ENCODE measurements at regions not wholly inside any gene's neighbourhood (a gene's known extent, or its start where the extent isn't known, plus 50 kb on each side); places are given as distances from the start of the nearest gene placed in this dataset.

DNA sequence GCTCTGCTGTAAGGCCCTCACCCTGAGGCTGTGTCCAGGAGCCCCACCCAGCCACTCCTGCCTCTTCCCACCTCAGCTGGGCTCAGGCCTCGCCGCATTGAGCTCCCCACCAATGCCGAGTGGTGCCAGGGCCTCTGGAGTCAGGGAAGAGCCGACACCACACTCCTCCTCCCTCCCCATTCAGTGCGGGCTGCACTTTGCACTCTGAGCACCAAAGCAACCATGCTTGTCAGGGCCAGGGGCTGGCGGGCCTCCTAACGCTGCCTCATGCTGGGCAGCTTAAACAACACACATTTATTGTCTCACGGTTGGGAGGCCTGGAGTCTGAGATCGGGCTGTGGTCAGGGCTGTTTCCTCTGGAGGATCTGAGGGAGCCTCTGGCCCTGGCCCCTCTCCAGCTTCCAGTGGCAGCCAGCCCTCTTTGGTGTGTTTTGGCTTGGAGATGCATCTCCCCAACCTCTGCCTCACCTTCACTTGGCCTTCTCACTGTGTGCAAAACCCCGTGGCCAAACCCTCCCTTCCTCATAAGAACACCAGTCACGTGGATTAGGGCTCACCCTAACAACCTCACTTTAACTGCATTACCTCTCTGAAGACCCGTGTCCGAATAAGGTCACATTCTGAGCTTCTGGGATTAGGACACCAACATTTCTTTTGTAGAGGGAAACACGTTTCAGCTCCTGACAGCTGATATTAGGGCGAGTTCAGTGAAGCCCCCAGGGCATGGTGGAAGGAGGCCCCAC is 157.8 kb downstream of the MED10 start:
- Histone ChIP-seq H2AFZ (ENCODE audit: low read length) (no peak overlapping the region), H3K4me3 (ENCODE audit: insufficient read depth, low read length) (no peak overlapping the region), H3K27me3 (ENCODE audit: insufficient read depth, low read length) (no peaks in the 10 kb centered on the region), H3K4me2 (ENCODE audit: insufficient read depth, low read length) (no peak overlapping the region), H3K4me1 (ENCODE audit: insufficient read depth, low read length) (no peaks in the 10 kb centered on the region), H3K9me3 (ENCODE audit: low read depth, low read length) (no peaks in the 10 kb centered on the region), H3K27ac (ENCODE audit: low read depth, low read length) (no peak overlapping the region), H3K79me2 (ENCODE audit: insufficient read depth, low read length) (no peaks in the 10 kb centered on the region), H3K36me3 (ENCODE audit: insufficient read depth, low read length) (no peaks in the 10 kb centered on the region), H4K20me1 (ENCODE audit: insufficient read depth, low read length) (no peaks in the 10 kb centered on the region)
- no peak for DNase-seq (ENCODE audit: insufficient read length, low spot score, missing footprints)
- TF ChIP-seq, protein P1, sequence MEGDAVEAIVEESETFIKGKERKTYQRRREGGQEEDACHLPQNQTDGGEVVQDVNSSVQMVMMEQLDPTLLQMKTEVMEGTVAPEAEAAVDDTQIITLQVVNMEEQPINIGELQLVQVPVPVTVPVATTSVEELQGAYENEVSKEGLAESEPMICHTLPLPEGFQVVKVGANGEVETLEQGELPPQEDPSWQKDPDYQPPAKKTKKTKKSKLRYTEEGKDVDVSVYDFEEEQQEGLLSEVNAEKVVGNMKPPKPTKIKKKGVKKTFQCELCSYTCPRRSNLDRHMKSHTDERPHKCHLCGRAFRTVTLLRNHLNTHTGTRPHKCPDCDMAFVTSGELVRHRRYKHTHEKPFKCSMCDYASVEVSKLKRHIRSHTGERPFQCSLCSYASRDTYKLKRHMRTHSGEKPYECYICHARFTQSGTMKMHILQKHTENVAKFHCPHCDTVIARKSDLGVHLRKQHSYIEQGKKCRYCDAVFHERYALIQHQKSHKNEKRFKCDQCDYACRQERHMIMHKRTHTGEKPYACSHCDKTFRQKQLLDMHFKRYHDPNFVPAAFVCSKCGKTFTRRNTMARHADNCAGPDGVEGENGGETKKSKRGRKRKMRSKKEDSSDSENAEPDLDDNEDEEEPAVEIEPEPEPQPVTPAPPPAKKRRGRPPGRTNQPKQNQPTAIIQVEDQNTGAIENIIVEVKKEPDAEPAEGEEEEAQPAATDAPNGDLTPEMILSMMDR (IDR thresholded peaks at IDR 0.05; ENCODE audit: extremely low read depth, low read depth, low read length), result no peak

DNA sequence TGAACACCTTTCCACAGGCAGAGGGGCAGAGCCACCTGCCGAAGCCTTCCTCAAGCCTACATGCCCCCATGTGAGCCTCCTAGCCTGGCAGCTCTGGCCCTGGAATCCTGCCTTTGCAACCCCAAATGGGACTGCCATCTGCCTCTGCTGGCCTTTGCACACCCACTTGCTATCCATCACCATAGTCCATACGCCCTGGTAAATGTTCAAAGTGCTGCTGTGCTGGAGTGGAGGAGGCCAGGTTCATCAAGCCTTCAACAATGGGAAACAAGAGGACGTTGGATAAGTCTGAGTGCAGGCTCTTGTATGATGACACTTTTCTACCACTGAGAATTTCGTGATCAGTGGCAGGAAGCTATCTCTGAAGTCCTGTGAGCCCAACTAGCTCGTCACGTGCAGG is 159.8 kb downstream of the MED10 start:
- H3K9me3 ChIP-seq (ENCODE audit: low read depth, low read length), result no peaks in the 10 kb centered on the region
- H4K20me1 ChIP-seq (ENCODE audit: insufficient read depth, low read length), result no peaks in the 10 kb centered on the region
- no peaks in the 10 kb centered on the region for H3K4me1 ChIP-seq (ENCODE audit: insufficient read depth, low read length)
- H3K27ac ChIP-seq (ENCODE audit: low read depth, low read length), result no peak overlapping the region
- H3K4me2 ChIP-seq (ENCODE audit: insufficient read depth, low read length), result no peak overlapping the region
- H3K79me2 ChIP-seq (ENCODE audit: insufficient read depth, low read length), result no peaks in the 10 kb centered on the region
- H2AFZ ChIP-seq (ENCODE audit: low read length), result no peak overlapping the region
- no peak for DNase-seq (ENCODE audit: insufficient read length, low spot score, missing footprints)
- H3K36me3 ChIP-seq (ENCODE audit: insufficient read depth, low read length), result no peaks in the 10 kb centered on the region
- TF ChIP-seq, protein P1 (IDR thresholded peaks at IDR 0.05; ENCODE audit: extremely low read depth, low read depth, low read length), result no peak
- H3K4me3 ChIP-seq (ENCODE audit: insufficient read depth, low read length), result no peak overlapping the region
- H3K27me3 ChIP-seq (ENCODE audit: insufficient read depth, low read length), result no peaks in the 10 kb centered on the region

DNA sequence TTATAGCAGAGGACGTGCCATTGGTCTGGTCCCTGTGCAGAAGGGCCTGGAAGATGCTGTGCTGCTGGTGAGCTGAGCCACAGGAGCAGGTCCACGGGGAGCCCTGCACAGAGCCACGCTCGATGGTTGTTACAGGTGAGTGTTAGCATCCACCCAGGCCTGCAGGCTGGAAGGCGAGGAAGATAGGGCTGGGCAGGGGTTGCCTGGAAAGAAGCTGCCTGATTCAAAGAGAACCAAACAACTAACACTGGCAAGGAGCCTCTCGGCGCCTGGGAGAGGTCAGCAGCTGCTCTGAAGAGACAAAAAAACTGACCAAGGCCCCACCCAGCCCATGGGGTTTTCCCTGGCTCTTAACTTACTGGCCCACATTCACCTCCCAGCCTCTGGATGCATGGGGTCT is 160.2 kb downstream of the MED10 start:
- Histone ChIP-seq H3K79me2 (ENCODE audit: insufficient read depth, low read length) (no peaks in the 10 kb centered on the region), H3K9me3 (ENCODE audit: low read depth, low read length) (no peaks in the 10 kb centered on the region), H3K27me3 (ENCODE audit: insufficient read depth, low read length) (no peaks in the 10 kb centered on the region), H4K20me1 (ENCODE audit: insufficient read depth, low read length) (no peaks in the 10 kb centered on the region), H3K4me1 (ENCODE audit: insufficient read depth, low read length) (no peaks in the 10 kb centered on the region), H3K36me3 (ENCODE audit: insufficient read depth, low read length) (no peaks in the 10 kb centered on the region), H3K4me2 (ENCODE audit: insufficient read depth, low read length) (no peak overlapping the region), H2AFZ (ENCODE audit: low read length) (no peak overlapping the region), H3K4me3 (ENCODE audit: insufficient read depth, low read length) (no peak overlapping the region), H3K27ac (ENCODE audit: low read depth, low read length) (no peak overlapping the region)
- DNase-seq (ENCODE audit: insufficient read length, low spot score, missing footprints), result no peak
- TF ChIP-seq, protein P1 (IDR thresholded peaks at IDR 0.05; ENCODE audit: extremely low read depth, low read depth, low read length), result no peak

DNA sequence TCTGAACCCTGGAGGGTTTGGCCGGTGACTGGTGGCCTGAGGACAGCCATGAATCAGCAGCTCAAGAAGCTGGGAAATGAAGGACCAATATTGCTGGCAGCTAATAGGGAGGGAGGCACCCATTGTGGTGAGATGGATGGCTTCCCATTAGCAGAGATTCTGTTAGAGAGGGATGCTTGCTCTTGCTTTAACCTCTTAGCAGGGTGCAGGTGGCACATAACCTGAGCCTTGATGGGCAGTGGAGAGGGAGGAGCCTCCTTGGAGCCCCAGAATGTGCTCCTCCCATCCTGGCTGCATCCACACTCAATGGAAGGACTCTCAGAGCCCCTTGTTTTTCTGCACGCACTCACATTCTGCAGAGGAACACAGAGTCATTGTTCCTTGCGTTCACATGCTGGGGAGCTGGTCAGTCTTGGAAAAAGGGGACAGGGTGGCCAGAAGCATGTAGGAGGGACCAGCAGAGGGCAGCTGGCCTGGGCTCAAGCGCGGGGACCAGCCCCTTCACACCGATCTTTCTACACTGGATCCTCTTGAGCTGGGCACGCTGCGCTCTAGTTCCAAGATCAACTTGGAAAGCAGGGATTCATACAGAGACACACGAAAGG is 161.8 kb downstream of the MED10 start:
- H3K27ac ChIP-seq (ENCODE audit: low read depth, low read length), result no peak overlapping the region
- TF ChIP-seq, protein P1 (IDR thresholded peaks at IDR 0.05; ENCODE audit: extremely low read depth, low read depth, low read length), result no peak
- H3K79me2 ChIP-seq (ENCODE audit: insufficient read depth, low read length), result no peaks in the 10 kb centered on the region
- H3K9me3 ChIP-seq (ENCODE audit: low read depth, low read length), result no peaks in the 10 kb centered on the region
- no peak for DNase-seq (ENCODE audit: insufficient read length, low spot score, missing footprints)
- no peaks in the 10 kb centered on the region for H3K4me1 ChIP-seq (ENCODE audit: insufficient read depth, low read length)
- H3K4me3 ChIP-seq (ENCODE audit: insufficient read depth, low read length), result no peak overlapping the region
- no peaks in the 10 kb centered on the region for H3K36me3 ChIP-seq (ENCODE audit: insufficient read depth, low read length)
- H4K20me1 ChIP-seq (ENCODE audit: insufficient read depth, low read length), result no peaks in the 10 kb centered on the region
- no peak overlapping the region for H2AFZ ChIP-seq (ENCODE audit: low read length)
- H3K27me3 ChIP-seq (ENCODE audit: insufficient read depth, low read length), result no peaks in the 10 kb centered on the region
- H3K4me2 ChIP-seq (ENCODE audit: insufficient read depth, low read length), result no peak overlapping the region
